ENCODE measurements at regions not wholly inside any gene's neighbourhood (a gene's known extent, or its start where the extent isn't known, plus 50 kb on each side); places are given as distances from the start of the nearest gene placed in this dataset.

DNA sequence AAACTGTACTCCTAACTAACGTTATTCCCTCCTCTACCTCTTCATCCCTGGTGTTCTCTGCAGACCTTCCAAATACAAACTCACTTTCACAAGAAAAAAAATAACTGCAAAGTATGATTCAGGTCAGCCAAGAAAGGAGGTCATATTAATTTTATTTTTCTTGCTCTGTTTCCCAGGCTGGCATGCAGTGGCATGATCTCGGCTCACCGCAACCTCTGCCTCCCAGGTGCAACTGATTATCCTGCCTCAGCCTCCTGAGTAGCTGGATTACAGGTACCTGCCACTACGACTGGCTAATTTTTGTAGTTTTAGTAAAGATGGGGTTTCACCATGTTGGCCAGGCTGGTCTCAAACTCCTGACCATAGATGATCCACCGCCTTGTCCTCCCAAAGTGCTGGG is 156.6 kb downstream of the CHIC2 start:
- TF ChIP-seq, protein P1, sequence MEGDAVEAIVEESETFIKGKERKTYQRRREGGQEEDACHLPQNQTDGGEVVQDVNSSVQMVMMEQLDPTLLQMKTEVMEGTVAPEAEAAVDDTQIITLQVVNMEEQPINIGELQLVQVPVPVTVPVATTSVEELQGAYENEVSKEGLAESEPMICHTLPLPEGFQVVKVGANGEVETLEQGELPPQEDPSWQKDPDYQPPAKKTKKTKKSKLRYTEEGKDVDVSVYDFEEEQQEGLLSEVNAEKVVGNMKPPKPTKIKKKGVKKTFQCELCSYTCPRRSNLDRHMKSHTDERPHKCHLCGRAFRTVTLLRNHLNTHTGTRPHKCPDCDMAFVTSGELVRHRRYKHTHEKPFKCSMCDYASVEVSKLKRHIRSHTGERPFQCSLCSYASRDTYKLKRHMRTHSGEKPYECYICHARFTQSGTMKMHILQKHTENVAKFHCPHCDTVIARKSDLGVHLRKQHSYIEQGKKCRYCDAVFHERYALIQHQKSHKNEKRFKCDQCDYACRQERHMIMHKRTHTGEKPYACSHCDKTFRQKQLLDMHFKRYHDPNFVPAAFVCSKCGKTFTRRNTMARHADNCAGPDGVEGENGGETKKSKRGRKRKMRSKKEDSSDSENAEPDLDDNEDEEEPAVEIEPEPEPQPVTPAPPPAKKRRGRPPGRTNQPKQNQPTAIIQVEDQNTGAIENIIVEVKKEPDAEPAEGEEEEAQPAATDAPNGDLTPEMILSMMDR (CRISPR knock-in tag; IDR thresholded peaks at IDR 0.05): no peak
- TF ChIP-seq NR1H2 (CRISPR knock-in tag; IDR thresholded peaks at IDR 0.05; ENCODE audit: borderline replicate concordance, low read depth) (no peak), PHF8 (CRISPR knock-in tag; IDR thresholded peaks at IDR 0.05) (no peak), TCF7 (IDR thresholded peaks at IDR 0.05; ENCODE audit: low read depth) (no peak), EZH2 (conservative IDR thresholded peaks at IDR 0.05; ENCODE audit: low read depth, low read length) (no peak), MTF1 (CRISPR knock-in tag; IDR thresholded peaks at IDR 0.05) (no peak), KLF6 (CRISPR knock-in tag; IDR thresholded peaks at IDR 0.05) (no peak), EP300 (IDR thresholded peaks at IDR 0.05; ENCODE audit: low read depth in 2 of 2, low read length in 2 of 2) (no peak), EP300 (CRISPR knock-in tag; IDR thresholded peaks at IDR 0.05; ENCODE audit: borderline replicate concordance) (no peak)
- TF ChIP-seq, protein P2, sequence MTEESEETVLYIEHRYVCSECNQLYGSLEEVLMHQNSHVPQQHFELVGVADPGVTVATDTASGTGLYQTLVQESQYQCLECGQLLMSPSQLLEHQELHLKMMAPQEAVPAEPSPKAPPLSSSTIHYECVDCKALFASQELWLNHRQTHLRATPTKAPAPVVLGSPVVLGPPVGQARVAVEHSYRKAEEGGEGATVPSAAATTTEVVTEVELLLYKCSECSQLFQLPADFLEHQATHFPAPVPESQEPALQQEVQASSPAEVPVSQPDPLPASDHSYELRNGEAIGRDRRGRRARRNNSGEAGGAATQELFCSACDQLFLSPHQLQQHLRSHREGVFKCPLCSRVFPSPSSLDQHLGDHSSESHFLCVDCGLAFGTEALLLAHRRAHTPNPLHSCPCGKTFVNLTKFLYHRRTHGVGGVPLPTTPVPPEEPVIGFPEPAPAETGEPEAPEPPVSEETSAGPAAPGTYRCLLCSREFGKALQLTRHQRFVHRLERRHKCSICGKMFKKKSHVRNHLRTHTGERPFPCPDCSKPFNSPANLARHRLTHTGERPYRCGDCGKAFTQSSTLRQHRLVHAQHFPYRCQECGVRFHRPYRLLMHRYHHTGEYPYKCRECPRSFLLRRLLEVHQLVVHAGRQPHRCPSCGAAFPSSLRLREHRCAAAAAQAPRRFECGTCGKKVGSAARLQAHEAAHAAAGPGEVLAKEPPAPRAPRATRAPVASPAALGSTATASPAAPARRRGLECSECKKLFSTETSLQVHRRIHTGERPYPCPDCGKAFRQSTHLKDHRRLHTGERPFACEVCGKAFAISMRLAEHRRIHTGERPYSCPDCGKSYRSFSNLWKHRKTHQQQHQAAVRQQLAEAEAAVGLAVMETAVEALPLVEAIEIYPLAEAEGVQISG (CRISPR knock-in tag; IDR thresholded peaks at IDR 0.05): no peak
- TF ChIP-seq, protein P3, sequence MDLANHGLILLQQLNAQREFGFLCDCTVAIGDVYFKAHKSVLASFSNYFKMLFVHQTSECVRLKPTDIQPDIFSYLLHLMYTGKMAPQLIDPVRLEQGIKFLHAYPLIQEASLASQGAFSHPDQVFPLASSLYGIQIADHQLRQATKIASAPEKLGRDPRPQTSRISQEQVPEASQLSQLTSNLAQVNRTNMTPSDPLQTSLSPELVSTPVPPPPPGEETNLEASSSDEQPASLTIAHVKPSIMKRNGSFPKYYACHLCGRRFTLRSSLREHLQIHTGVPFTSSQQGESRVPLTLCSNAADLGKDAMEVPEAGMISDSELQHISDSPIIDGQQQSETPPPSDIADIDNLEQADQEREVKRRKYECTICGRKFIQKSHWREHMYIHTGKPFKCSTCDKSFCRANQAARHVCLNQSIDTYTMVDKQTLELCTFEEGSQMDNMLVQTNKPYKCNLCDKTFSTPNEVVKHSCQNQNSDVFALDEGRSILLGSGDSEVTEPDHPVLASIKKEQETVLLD (CRISPR knock-in tag; IDR thresholded peaks at IDR 0.05; ENCODE audit: low read depth): no peak
- TF ChIP-seq, protein P4, sequence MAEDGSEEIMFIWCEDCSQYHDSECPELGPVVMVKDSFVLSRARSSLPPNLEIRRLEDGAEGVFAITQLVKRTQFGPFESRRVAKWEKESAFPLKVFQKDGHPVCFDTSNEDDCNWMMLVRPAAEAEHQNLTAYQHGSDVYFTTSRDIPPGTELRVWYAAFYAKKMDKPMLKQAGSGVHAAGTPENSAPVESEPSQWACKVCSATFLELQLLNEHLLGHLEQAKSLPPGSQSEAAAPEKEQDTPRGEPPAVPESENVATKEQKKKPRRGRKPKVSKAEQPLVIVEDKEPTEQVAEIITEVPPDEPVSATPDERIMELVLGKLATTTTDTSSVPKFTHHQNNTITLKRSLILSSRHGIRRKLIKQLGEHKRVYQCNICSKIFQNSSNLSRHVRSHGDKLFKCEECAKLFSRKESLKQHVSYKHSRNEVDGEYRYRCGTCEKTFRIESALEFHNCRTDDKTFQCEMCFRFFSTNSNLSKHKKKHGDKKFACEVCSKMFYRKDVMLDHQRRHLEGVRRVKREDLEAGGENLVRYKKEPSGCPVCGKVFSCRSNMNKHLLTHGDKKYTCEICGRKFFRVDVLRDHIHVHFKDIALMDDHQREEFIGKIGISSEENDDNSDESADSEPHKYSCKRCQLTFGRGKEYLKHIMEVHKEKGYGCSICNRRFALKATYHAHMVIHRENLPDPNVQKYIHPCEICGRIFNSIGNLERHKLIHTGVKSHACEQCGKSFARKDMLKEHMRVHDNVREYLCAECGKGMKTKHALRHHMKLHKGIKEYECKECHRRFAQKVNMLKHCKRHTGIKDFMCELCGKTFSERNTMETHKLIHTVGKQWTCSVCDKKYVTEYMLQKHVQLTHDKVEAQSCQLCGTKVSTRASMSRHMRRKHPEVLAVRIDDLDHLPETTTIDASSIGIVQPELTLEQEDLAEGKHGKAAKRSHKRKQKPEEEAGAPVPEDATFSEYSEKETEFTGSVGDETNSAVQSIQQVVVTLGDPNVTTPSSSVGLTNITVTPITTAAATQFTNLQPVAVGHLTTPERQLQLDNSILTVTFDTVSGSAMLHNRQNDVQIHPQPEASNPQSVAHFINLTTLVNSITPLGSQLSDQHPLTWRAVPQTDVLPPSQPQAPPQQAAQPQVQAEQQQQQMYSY (CRISPR knock-in tag; IDR thresholded peaks at IDR 0.05): no peak
